Coronary artery (tissue), 2 donors: ENCODE measurements at regions not wholly inside any gene's neighbourhood (a gene's known extent, or its start where the extent isn't known, plus 50 kb on each side); places are given as distances from the start of the nearest gene placed in this dataset.

Source experiments
- DNase-seq: peaks from one replicate; pipeline ENCODE4 v3.0.0-alpha.2; 2017; ENCODE audit warnings: low spot score
- H3K27ac ChIP-seq, 2 donors: fragments of 200-600 bp; sonication (generic); one replicate each; pipeline ENCODE4 v1.5.1; 2016 to 2019
- H3K4me3 ChIP-seq: fragments of 200-600 bp; sonication (generic); 2 replicates; pipeline ENCODE4 v1.5.1; 2016; ENCODE audit warnings: mild to moderate bottlenecking, moderate library complexity
- CTCF ChIP-seq: fragments of 200-600 bp; sonication (generic); IDR thresholded peaks from one replicate; pipeline ENCODE4 v1.5.1; 2019; ENCODE audit warnings: antibody characterized with exemption

- H3K27ac ChIP-seq: no peak overlapping the region
- DNase-seq: no peak
- H3K4me3 ChIP-seq: no peak overlapping the region
- TF ChIP-seq CTCF: no peak
These were observed 136.9 kb upstream of the VCX start for GRCh38 chrX:7706032-7706431.

GRCh38 chrX:7704205-7704604 is 138.8 kb upstream of the VCX start:
- DNase-seq: no peak
- no peak for TF ChIP-seq CTCF
- no peak overlapping the region for H3K4me3 ChIP-seq
- H3K27ac ChIP-seq: no peak overlapping the region

GRCh38 chrX:7698248-7698647 is 144.7 kb upstream of the VCX start:
- no peak overlapping the region for H3K4me3 ChIP-seq
- TF ChIP-seq CTCF: no peak
- DNase-seq: no peak

GRCh38 chrX:7690842-7691241 is 152.1 kb upstream of the VCX start:
- no peak for DNase-seq
- TF ChIP-seq CTCF: no peak
- Histone ChIP-seq H3K4me3 (no peak overlapping the region), H3K27ac (no peak overlapping the region)

More at GRCh38 chrX:7698248-7698647, 144.7 kb upstream of the VCX start:
- no peak overlapping the region for H3K27ac ChIP-seq

GRCh38 chrX:7689791-7690412 is 153.1 kb upstream of the VCX start:
- no peak overlapping the region for H3K4me3 ChIP-seq
- no peak for DNase-seq
- TF ChIP-seq CTCF: no peak
- no peak overlapping the region for H3K27ac ChIP-seq

GRCh38 chrX:7680181-7680580 is 162.8 kb upstream of the VCX start:
- H3K27ac ChIP-seq: no peak overlapping the region
- no peak for DNase-seq
- TF ChIP-seq CTCF: no peak
- no peak overlapping the region for H3K4me3 ChIP-seq

- H3K27ac ChIP-seq: no peak overlapping the region
- H3K4me3 ChIP-seq: no peak overlapping the region
- DNase-seq: no peak
- TF ChIP-seq CTCF: no peak
These were observed 188.7 kb upstream of the VCX start for GRCh38 chrX:7654316-7654715.
